GM12878 (cell line): ENCODE measurements at regions not wholly inside any gene's neighbourhood (a gene's known extent, or its start where the extent isn't known, plus 50 kb on each side); places are given as distances from the start of the nearest gene placed in this dataset.

Source experiments
- ATAC-seq: fragments of 200-7000 bp; cut with Tn5 transposase; 3 replicates; pipeline ENCODE4 v1.9.1; 2020; ENCODE audit warnings: mild to moderate bottlenecking, moderate library complexity
- BruUV-seq: library from RNA; stranded (reverse); fragments of 400-500 nt; replicated peaks from 2 replicates; lab custom pipeline; 2021; lab: Mats Ljungman, UMichigan
- CTCF ChIA-PET: fragments of 300-600 bp; sonication (Branson Sonifier 250); formaldehyde crosslinking; extraction: SDS; loops from one replicate; lab custom pipeline; 2021; ENCODE audit warnings: inconsistent platforms; lab: Yijun Ruan, JAX
- POLR2A ChIA-PET: fragments of 350-600 bp; formaldehyde crosslinking; extraction: SDS; loops from one replicate; lab custom pipeline; 2021; ENCODE audit warnings: inconsistent platforms; lab: Charles Lee
- RAD21 ChIA-PET: fragments of 300-600 bp; sonication (Branson Sonifier 250); formaldehyde crosslinking; loops from one replicate; lab custom pipeline; 2023; ENCODE audit warnings: antibody characterized with exemption; ENCODE audit not compliant: unreplicated experiment; lab: Charles Lee
- SMC1A ChIA-PET: fragments of 300-600 bp; sonication (Branson Sonifier 250); formaldehyde crosslinking; loops from one replicate; lab custom pipeline; 2023; ENCODE audit not compliant: unreplicated experiment, uncharacterized antibody; lab: Charles Lee
- DNase-seq: peaks from one replicate; pipeline ENCODE4 v3.0.0-alpha.2; 2011; ENCODE audit warnings: low read depth, low spot score
- FAIRE-seq: peaks from 3 replicates; lab custom pipeline; 2011; peaks lifted over from hg19 to GRCh38; lab: Jason Lieb, UNC
- H2AFZ ChIP-seq: 2 replicates; pipeline ENCODE4 v1.6.0; 2011; ENCODE audit warnings: low read depth, low read length, control low read depth; ENCODE audit not compliant: control insufficient read depth
- H3K27ac ChIP-seq: 2 replicates; pipeline ENCODE4 v1.5.1; 2011; ENCODE audit warnings: control low read depth; ENCODE audit not compliant: control insufficient read depth, insufficient read depth
- H3K27me3 ChIP-seq, 2 experiments: replicated peaks in 1 of 2; 2 replicates each; pipeline versions ENCODE4 v1.6.0 to v1.6.1; 2011; ENCODE audit warnings: low read length in 1 of 2; ENCODE audit not compliant: control insufficient read depth in 2 of 2, insufficient read depth in 2 of 2
- H3K36me3 ChIP-seq, 2 experiments: 2 replicates each; pipeline ENCODE4 v1.5.1; 2011; ENCODE audit warnings: low read length in 1 of 2; ENCODE audit not compliant: control insufficient read depth in 2 of 2, insufficient read depth in 2 of 2
- H3K4me1 ChIP-seq: 2 replicates; pipeline ENCODE4 v1.6.1; 2011; ENCODE audit warnings: mild to moderate bottlenecking, low read length, moderate library complexity, mixed read lengths; ENCODE audit not compliant: control insufficient read depth, insufficient read depth
- H3K4me2 ChIP-seq: 2 replicates; pipeline ENCODE4 v1.6.0; 2011; ENCODE audit warnings: control low read depth; ENCODE audit not compliant: control insufficient read depth, insufficient read depth
- H3K4me3 ChIP-seq: fragments of 200-600 bp; sonication (generic); 2 replicates; pipeline ENCODE4 v1.5.1; 2016
- H3K79me2 ChIP-seq: 2 replicates; pipeline ENCODE4 v1.6.0; 2011; ENCODE audit warnings: low read length; ENCODE audit not compliant: control insufficient read depth, insufficient read depth
- H3K9ac ChIP-seq: 2 replicates; pipeline ENCODE4 v1.8.0; 2011; ENCODE audit warnings: low read length, control low read depth, mixed read lengths; ENCODE audit not compliant: control insufficient read depth, insufficient read depth
- H3K9me3 ChIP-seq: replicated peaks from 3 replicates; pipeline ENCODE4 v1.5.1; 2011; ENCODE audit warnings: mild to moderate bottlenecking, low read length; ENCODE audit not compliant: control insufficient read depth, insufficient read depth
- H4K20me1 ChIP-seq: 2 replicates; pipeline ENCODE4 v1.6.0; 2011; ENCODE audit not compliant: control insufficient read depth, insufficient read depth
- BHLHE40 ChIP-seq, 2 experiments: fragments of 450-650 bp in 1 of 2; IDR thresholded peaks; 2 replicates each; pipeline ENCODE4 v1.6.1; 2011 to 2017; ENCODE audit warnings: low read depth in 2 of 2, borderline replicate concordance in 1 of 2, improper control_type of control experiment in 1 of 2, low read length in 1 of 2, mild to moderate bottlenecking in 1 of 2
- HSF1 ChIP-seq: fragments of 150-350 bp; IDR thresholded peaks from 2 replicates; pipeline ENCODE4 v1.6.1; 2014; ENCODE audit warnings: mild to moderate bottlenecking, low read depth, low read length
- IRF5 ChIP-seq: fragments of 450-650 bp; IDR thresholded peaks from 2 replicates; pipeline ENCODE4 v1.6.1; 2017; ENCODE audit warnings: borderline replicate concordance
- KAT2A ChIP-seq: conservative IDR thresholded peaks from 2 replicates; pipeline ENCODE4 v1.6.1; 2011; ENCODE audit warnings: low read depth, low read length; ENCODE audit not compliant: control insufficient read depth
- NFYB ChIP-seq: IDR thresholded peaks from 2 replicates; pipeline ENCODE4 v1.6.1; 2011; ENCODE audit warnings: low read depth, mild to moderate bottlenecking, low read length, improper control_type of control experiment, moderate library complexity; ENCODE audit not compliant: insufficient read depth
- NR2C2 ChIP-seq: IDR thresholded peaks from 2 replicates; pipeline ENCODE4 v1.6.1; 2011; ENCODE audit warnings: borderline replicate concordance, low read depth; ENCODE audit not compliant: control insufficient read depth, insufficient read length
- STAT3 ChIP-seq: IDR thresholded peaks from 2 replicates; pipeline ENCODE4 v1.6.1; 2011; ENCODE audit warnings: low read depth, low read length, improper control_type of control experiment
- ZBTB33 ChIP-seq: fragments of 450-650 bp; IDR thresholded peaks from 2 replicates; pipeline ENCODE4 v1.6.1; 2017; ENCODE audit warnings: mild to moderate bottlenecking
- WGBS: methylation state at CpG from one replicate; pipeline ENCODE4 v1.1.6; 2016; ENCODE audit warnings: low lambda C conversion rate; ENCODE audit not compliant: insufficient replicate concordance, insufficient coverage; ENCODE audit errors: missing lambda C conversion rate; 5-methylcytosine and 5-hydroxymethylcytosine counted together
- in situ Hi-C: fragments of 300-500 bp; cut with MboI; formaldehyde crosslinking; loops from 9 replicates; pipeline ENCODE4 v1.14.3; 2018; ENCODE audit warnings: mixed read lengths
- intact Hi-C: fragments of 100-400 bp; cut with micrococcal nuclease; formaldehyde crosslinking; loops from one replicate; pipeline ENCODE4 v1.14.2; 2022; ENCODE audit not compliant: unreplicated experiment

DNA sequence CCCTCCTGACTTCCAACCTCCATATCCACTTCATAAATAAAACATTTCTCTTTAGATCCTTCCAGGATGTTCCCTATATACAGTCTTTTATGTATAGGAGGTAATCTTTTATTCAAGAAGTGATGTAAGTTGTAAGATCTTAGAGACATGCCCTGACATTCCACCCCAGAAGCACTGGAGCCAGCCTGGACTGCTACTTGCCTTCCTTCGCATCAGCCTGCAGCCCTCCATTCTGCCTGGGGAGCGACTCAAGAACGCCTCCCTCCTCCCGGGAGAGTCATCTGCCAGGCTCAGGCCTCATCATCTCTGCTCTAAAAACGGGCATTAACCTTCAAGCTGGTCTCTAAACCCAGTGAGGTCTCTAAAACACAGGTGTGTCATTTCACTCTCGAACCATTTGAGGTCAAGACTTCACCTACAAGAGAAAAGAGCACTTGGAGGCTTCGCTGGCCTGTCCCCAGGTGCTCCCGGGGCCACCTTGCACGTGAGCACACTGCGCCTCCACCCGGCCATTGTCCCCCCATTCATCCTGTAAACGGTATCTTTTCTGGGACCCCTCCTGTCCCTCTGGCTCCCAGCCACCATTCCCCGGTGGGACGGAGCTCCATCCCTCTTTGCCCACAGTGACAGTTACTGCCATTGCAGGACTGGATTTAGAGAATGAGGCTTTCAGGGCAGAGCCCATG, 107.5 kb upstream of the PDE10A start:
- Histone ChIP-seq H3K27ac (no peak overlapping the region), H3K9me3 (no peaks in the 10 kb centered on the region), H3K4me1 (no peaks in the 10 kb centered on the region), H3K36me3 (no peaks in the 10 kb centered on the region)
- FAIRE-seq = no peak
- intact Hi-C loops = no loop called here
- BruUV-seq = no TSS peak
- in situ Hi-C loops = no loop called here
- TF ChIP-seq BHLHE40 (IDR thresholded peaks at IDR 0.05; ENCODE audit: borderline replicate concordance in 1 of 2, low read depth in 2 of 2, low read length in 1 of 2) (peak in 1 of 2 experiments; percentile 9; a peak in 1 of 4 replicates), ZBTB33 (no peak)
- TF ChIP-seq, all 136 proteins: peak for 1
- ChIA-PET POLR2A (no interaction called here), CTCF (interaction anchor here (0.6 kb wide), 1 partner anchor 41 kb away, joined by 3 read pairs; no protein-coding TSS in a partner anchor), SMC1A (no interaction called here), RAD21 (no interaction called here)
- no peak for ATAC-seq
- Histone ChIP-seq H3K4me2 (no peak overlapping the region), H2AFZ (no peak overlapping the region), H4K20me1 (no peaks in the 10 kb centered on the region), H3K79me2 (no peaks in the 10 kb centered on the region), H3K27me3 (no peaks in the 10 kb centered on the region; a peak in 1 of 4 replicates), H3K4me3 (no peak overlapping the region), H3K9ac (no peak overlapping the region)
- no peak for DNase-seq
- 23% methylated on average over 14 of the region's 14 CpGs for WGBS

DNA sequence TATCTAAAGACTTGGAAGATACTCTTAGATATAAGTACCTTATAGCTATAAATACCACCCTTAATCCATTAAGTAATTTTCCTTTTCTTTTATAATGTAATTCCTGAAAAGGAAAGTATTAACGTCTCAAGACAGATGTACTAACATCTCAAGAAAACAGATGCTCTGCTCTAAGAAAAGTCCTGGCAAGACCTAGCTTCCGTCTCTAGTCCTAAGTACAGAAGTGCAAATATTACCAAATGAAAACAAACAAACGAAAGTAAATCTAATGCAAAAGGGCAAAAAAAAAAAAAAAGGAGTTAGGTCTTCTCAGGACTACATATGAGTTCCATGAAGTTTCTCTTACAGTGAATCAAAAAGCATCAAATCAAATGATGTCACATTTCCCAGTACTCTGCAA, 106.8 kb upstream of the PDE10A start:
- H3K9me3 ChIP-seq = no peaks in the 10 kb centered on the region
- 17% methylated on average over 3 of the region's 3 CpGs for WGBS
- FAIRE-seq = no peak
- ChIA-PET RAD21 (no interaction called here), SMC1A (no interaction called here), POLR2A (no interaction called here), CTCF (interaction anchor here (1.3 kb wide), 1 partner anchor 40 kb away, joined by 3 read pairs; no protein-coding TSS in a partner anchor)
- H3K9ac ChIP-seq = no peak overlapping the region
- no peak for ATAC-seq
- no peaks in the 10 kb centered on the region for H3K79me2 ChIP-seq
- no TSS peak for BruUV-seq
- DNase-seq = no peak
- no peaks in the 10 kb centered on the region; a peak in 1 of 4 replicates for H3K27me3 ChIP-seq
- intact Hi-C loops (no loop called here), in situ Hi-C loops (no loop called here)
- H3K27ac ChIP-seq = no peak overlapping the region
- no peak overlapping the region for H3K4me2 ChIP-seq
- no peaks in the 10 kb centered on the region for H4K20me1 ChIP-seq
- no peak overlapping the region for H2AFZ ChIP-seq
- H3K36me3 ChIP-seq = no peaks in the 10 kb centered on the region
- H3K4me3 ChIP-seq = no peak overlapping the region
- no peaks in the 10 kb centered on the region for H3K4me1 ChIP-seq
- TF ChIP-seq KAT2A = no peak
- no peak for TF ChIP-seq NFYB
- TF ChIP-seq NR2C2 = no peak
- TF ChIP-seq IRF5 = no peak
- no peak for TF ChIP-seq STAT3
- TF ChIP-seq HSF1 = no peak
